Bronchial epithelial cell (primary cell): ENCODE measurements at regions not wholly inside any gene's neighbourhood (a gene's known extent, or its start where the extent isn't known, plus 50 kb on each side); places are given as distances from the start of the nearest gene placed in this dataset.

ENCODE experiments used
- DNase-seq: peaks from one replicate; pipeline ENCODE4 v3.0.0-alpha.2; 2010; ENCODE audit warnings: low read depth
- FAIRE-seq: peaks from 2 replicates; lab custom pipeline; 2011; peaks lifted over from hg19 to GRCh38; lab: Jason Lieb, UNC
- H3K27me3 ChIP-seq: 2 replicates; pipeline ENCODE4 v1.5.1; 2011; ENCODE audit warnings: low read length; ENCODE audit not compliant: control insufficient read depth, insufficient read depth
- H3K36me3 ChIP-seq: 2 replicates; pipeline ENCODE4 v1.5.1; 2011; ENCODE audit warnings: low read length; ENCODE audit not compliant: control insufficient read depth, insufficient read depth
- H3K4me3 ChIP-seq: 2 replicates; pipeline ENCODE4 v1.5.1; 2011; ENCODE audit warnings: mild to moderate bottlenecking, low read depth, low read length, control low read depth
- CTCF ChIP-seq: IDR thresholded peaks from 2 replicates; pipeline ENCODE4 v1.5.1; 2011; ENCODE audit warnings: mild to moderate bottlenecking, moderate library complexity, low read length, control low read depth, inconsistent platforms; ENCODE audit not compliant: insufficient read depth, severe bottlenecking

GRCh38 chr1:56297208-56297607, 282.2 kb downstream of the PLPP3 start:
- H3K4me3 ChIP-seq = no peak overlapping the region
- H3K36me3 ChIP-seq = no peaks in the 10 kb centered on the region
- H3K27me3 ChIP-seq = no peaks in the 10 kb centered on the region
- no peak for TF ChIP-seq CTCF
- FAIRE-seq = no peak
- no peak for DNase-seq

- Histone ChIP-seq H3K4me3 (no peak overlapping the region), H3K36me3 (no peaks in the 10 kb centered on the region), H3K27me3 (no peaks in the 10 kb centered on the region)
- FAIRE-seq = no peak
- no peak for TF ChIP-seq CTCF
- no peak for DNase-seq
Observed at GRCh38 chr1:56295949-56296929, 283.1 kb downstream of the PLPP3 start.

DNA sequence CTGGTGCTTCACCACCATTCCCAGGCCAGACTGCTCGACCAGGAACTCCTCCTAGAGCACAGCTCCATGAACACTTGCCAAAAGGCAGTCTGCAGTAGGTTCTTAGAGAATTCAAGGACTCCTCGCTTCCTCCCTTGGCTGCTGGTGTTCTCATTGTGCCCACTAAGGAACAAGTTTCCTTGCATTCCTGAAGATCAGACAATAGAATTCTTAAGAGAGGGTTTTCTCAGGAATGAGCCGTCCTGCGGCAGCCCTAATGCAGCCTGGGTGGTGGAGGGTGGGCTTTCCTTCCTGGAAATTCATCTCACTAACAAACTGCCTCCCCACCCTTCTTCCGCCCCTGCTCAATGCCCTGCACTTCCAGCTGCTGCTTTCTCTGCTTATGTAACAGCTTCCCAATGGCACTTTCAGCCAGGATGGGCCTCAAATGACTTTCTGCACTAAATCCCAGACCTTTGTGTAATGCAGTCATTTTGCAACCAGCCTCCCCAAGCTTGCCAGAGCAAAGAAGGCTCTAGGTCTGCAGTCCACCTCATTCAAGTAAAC, 287.9 kb downstream of the PLPP3 start:
- no peak for FAIRE-seq
- Histone ChIP-seq H3K36me3 (no peaks in the 10 kb centered on the region), H3K27me3 (no peaks in the 10 kb centered on the region), H3K4me3 (no peak overlapping the region)
- no peak for TF ChIP-seq CTCF
- DNase-seq = no peak

GRCh38 chr1:56289260-56289659, 290.1 kb downstream of the PLPP3 start:
- no peak for TF ChIP-seq CTCF

GRCh38 chr1:56287721-56288120, 291.6 kb downstream of the PLPP3 start:
- no peak for FAIRE-seq
- no peak overlapping the region for H3K4me3 ChIP-seq
- no peak for DNase-seq
- H3K27me3 ChIP-seq = no peaks in the 10 kb centered on the region
- no peak for TF ChIP-seq CTCF
- H3K36me3 ChIP-seq = no peaks in the 10 kb centered on the region

More at GRCh38 chr1:56289260-56289659, 290.1 kb downstream of the PLPP3 start:
- H3K4me3 ChIP-seq = no peak overlapping the region
- no peaks in the 10 kb centered on the region for H3K27me3 ChIP-seq
- no peak for DNase-seq
- FAIRE-seq = no peak
- H3K36me3 ChIP-seq = no peaks in the 10 kb centered on the region
